ENCODE measurements at regions not wholly inside any gene's neighbourhood (a gene's known extent, or its start where the extent isn't known, plus 50 kb on each side); places are given as distances from the start of the nearest gene placed in this dataset.

DNA sequence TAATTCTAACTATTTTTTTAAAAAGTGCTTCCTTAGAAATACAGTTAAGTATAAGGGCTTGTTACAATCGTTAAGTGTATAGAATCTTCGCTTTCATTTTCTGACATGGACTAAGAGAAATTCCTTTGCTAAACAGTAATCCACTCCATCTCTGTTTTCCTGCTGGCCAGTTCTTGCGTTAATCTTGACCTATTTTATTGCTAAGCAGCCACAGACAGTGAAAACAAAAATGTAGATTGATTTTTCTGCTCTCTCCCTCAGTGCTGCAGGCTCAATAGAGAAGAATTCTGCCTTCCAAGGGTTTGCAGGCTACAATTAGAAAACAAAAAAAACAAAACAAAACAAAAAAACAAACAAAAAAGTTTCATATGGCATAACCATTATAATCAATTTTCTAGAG, 310.4 kb upstream of the ADARB2 start:
- no peak for TF ChIP-seq CTCF (IDR thresholded peaks at IDR 0.05; ENCODE audit: low read depth, low read length, missing input control)
- TF ChIP-seq YY1 (IDR thresholded peaks at IDR 0.05), result no peak
- no peak for TF ChIP-seq NR2F2 (IDR thresholded peaks at IDR 0.05)
- TF ChIP-seq REST (IDR thresholded peaks at IDR 0.05), result no peak
- TF ChIP-seq JUND (IDR thresholded peaks at IDR 0.05), result no peak
- no peak for TF ChIP-seq RXRA (IDR thresholded peaks at IDR 0.05)
- TF ChIP-seq ATF3 (IDR thresholded peaks at IDR 0.05), result no peak
- TF ChIP-seq GABPA (IDR thresholded peaks at IDR 0.05 in 1 of 2, conservative IDR thresholded peaks at IDR 0.05 in 1 of 2), result no peak
- TF ChIP-seq ZBTB33 (IDR thresholded peaks at IDR 0.05), result no peak
- no peak for TF ChIP-seq FOXA1 (IDR thresholded peaks at IDR 0.05)
- TF ChIP-seq TAF1 (conservative IDR thresholded peaks at IDR 0.05), result no peak
